ENCODE measurements at regions not wholly inside any gene's neighbourhood (a gene's known extent, or its start where the extent isn't known, plus 50 kb on each side); places are given as distances from the start of the nearest gene placed in this dataset.

GRCh38 chr10:129161150-129161549 lies 305.9 kb upstream of the MGMT start:
- ATAC-seq (ENCODE audit: low read depth) = peak; percentile 86
- H3K36me3 ChIP-seq (ENCODE audit: low read depth) = no peaks in the 10 kb centered on the region
- DNase-seq (ENCODE audit: low spot score) = no peak
- no peak overlapping the region for H3K27ac ChIP-seq (ENCODE audit: poor library complexity, severe bottlenecking)
- peaks cover 17% of the 10 kb centered on the region for H3K4me1 ChIP-seq (ENCODE audit: insufficient read depth, poor library complexity, severe bottlenecking)
- no peak overlapping the region for H3K4me3 ChIP-seq (ENCODE audit: severe bottlenecking)
- no peaks in the 10 kb centered on the region for H3K27me3 ChIP-seq (ENCODE audit: insufficient read depth, poor library complexity, severe bottlenecking)
- no peak for TF ChIP-seq CTCF (IDR thresholded peaks at IDR 0.05; ENCODE audit: poor library complexity, severe bottlenecking)
- peaks cover 4% of the 10 kb centered on the region for H3K9me3 ChIP-seq (ENCODE audit: severe bottlenecking)

- no peak overlapping the region for H3K4me3 ChIP-seq (ENCODE audit: severe bottlenecking)
- H3K27me3 ChIP-seq (ENCODE audit: insufficient read depth, poor library complexity, severe bottlenecking) = no peaks in the 10 kb centered on the region
- H3K27ac ChIP-seq (ENCODE audit: poor library complexity, severe bottlenecking) = peak overlapping the region; percentile 68
- peaks cover 17% of the 10 kb centered on the region for H3K4me1 ChIP-seq (ENCODE audit: insufficient read depth, poor library complexity, severe bottlenecking)
- no peaks in the 10 kb centered on the region for H3K36me3 ChIP-seq (ENCODE audit: low read depth)
- DNase-seq (ENCODE audit: low spot score) = no peak
- peak; percentile 82 for ATAC-seq (ENCODE audit: low read depth)
- TF ChIP-seq CTCF (IDR thresholded peaks at IDR 0.05; ENCODE audit: poor library complexity, severe bottlenecking) = no peak
- peaks cover 4% of the 10 kb centered on the region for H3K9me3 ChIP-seq (ENCODE audit: severe bottlenecking)
These were observed 303.5 kb upstream of the MGMT start for GRCh38 chr10:129163531-129163930.

- no peak overlapping the region for H3K27ac ChIP-seq (ENCODE audit: poor library complexity, severe bottlenecking)
- peaks cover 17% of the 10 kb centered on the region for H3K4me1 ChIP-seq (ENCODE audit: insufficient read depth, poor library complexity, severe bottlenecking)
- H3K4me3 ChIP-seq (ENCODE audit: severe bottlenecking) = no peak overlapping the region
- TF ChIP-seq CTCF (IDR thresholded peaks at IDR 0.05; ENCODE audit: poor library complexity, severe bottlenecking) = no peak
- ATAC-seq (ENCODE audit: low read depth) = no peak
- no peaks in the 10 kb centered on the region for H3K27me3 ChIP-seq (ENCODE audit: insufficient read depth, poor library complexity, severe bottlenecking)
- peaks cover 4% of the 10 kb centered on the region for H3K9me3 ChIP-seq (ENCODE audit: severe bottlenecking)
- DNase-seq (ENCODE audit: low spot score) = no peak
- H3K36me3 ChIP-seq (ENCODE audit: low read depth) = no peaks in the 10 kb centered on the region
These were observed 301.8 kb upstream of the MGMT start for GRCh38 chr10:129165076-129165720.

GRCh38 chr10:129165770-129166169 lies 301.3 kb upstream of the MGMT start:
- no peak overlapping the region for H3K4me3 ChIP-seq (ENCODE audit: severe bottlenecking)
- no peak for DNase-seq (ENCODE audit: low spot score)
- H3K27ac ChIP-seq (ENCODE audit: poor library complexity, severe bottlenecking) = no peak overlapping the region

More at GRCh38 chr10:129165770-129166169, 301.3 kb upstream of the MGMT start:
- ATAC-seq (ENCODE audit: low read depth) = no peak
- Histone ChIP-seq H3K4me1 (ENCODE audit: insufficient read depth, poor library complexity, severe bottlenecking) (peaks cover 16% of the 10 kb centered on the region), H3K36me3 (ENCODE audit: low read depth) (no peaks in the 10 kb centered on the region), H3K9me3 (ENCODE audit: severe bottlenecking) (peaks cover 4% of the 10 kb centered on the region), H3K27me3 (ENCODE audit: insufficient read depth, poor library complexity, severe bottlenecking) (no peaks in the 10 kb centered on the region)
- no peak for TF ChIP-seq CTCF (IDR thresholded peaks at IDR 0.05; ENCODE audit: poor library complexity, severe bottlenecking)

Measured in RWPE2 (cell line).